ENCODE measurements at regions not wholly inside any gene's neighbourhood (a gene's known extent, or its start where the extent isn't known, plus 50 kb on each side); places are given as distances from the start of the nearest gene placed in this dataset.

DNA sequence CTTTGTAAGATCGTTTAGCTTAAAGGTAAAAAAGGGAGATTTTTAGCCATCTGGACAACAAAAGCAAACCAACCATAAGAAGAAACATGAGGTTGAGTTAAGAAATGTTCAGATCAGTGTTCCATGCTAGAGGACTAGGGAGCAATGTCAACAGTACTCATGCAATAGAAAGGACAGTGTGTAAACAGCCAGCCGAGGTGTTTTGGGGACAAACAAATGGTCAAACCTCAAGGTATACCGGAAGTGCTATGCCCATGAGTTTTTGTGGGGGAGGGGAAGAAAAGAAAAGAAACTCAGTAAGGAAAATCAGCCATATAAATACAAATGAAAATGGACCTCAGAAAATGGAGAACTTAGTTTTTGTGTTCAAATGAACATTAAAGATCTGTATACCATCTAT is 289.5 kb upstream of the GRM7 start:
- TF ChIP-seq POLR2A (IDR thresholded peaks at IDR 0.05) (no peak), POLR2AphosphoS5 (IDR thresholded peaks at IDR 0.05) (no peak), EP300 (IDR thresholded peaks at IDR 0.05) (no peak)
- TF ChIP-seq, protein P1, sequence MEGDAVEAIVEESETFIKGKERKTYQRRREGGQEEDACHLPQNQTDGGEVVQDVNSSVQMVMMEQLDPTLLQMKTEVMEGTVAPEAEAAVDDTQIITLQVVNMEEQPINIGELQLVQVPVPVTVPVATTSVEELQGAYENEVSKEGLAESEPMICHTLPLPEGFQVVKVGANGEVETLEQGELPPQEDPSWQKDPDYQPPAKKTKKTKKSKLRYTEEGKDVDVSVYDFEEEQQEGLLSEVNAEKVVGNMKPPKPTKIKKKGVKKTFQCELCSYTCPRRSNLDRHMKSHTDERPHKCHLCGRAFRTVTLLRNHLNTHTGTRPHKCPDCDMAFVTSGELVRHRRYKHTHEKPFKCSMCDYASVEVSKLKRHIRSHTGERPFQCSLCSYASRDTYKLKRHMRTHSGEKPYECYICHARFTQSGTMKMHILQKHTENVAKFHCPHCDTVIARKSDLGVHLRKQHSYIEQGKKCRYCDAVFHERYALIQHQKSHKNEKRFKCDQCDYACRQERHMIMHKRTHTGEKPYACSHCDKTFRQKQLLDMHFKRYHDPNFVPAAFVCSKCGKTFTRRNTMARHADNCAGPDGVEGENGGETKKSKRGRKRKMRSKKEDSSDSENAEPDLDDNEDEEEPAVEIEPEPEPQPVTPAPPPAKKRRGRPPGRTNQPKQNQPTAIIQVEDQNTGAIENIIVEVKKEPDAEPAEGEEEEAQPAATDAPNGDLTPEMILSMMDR (IDR thresholded peaks at IDR 0.05): no peak
